ENCODE measurements at regions not wholly inside any gene's neighbourhood (a gene's known extent, or its start where the extent isn't known, plus 50 kb on each side); places are given as distances from the start of the nearest gene placed in this dataset.

GRCh38 chr14:99347561-99347960, 75.6 kb upstream of the BCL11B start:
- H3K27me3 ChIP-seq (ENCODE audit: insufficient read depth, poor library complexity, severe bottlenecking) = no peaks in the 10 kb centered on the region
- no peak for TF ChIP-seq CTCF (IDR thresholded peaks at IDR 0.05; ENCODE audit: poor library complexity, severe bottlenecking)

GRCh38 chr14:99346470-99347080, 74.6 kb upstream of the BCL11B start:
- H3K27me3 ChIP-seq (ENCODE audit: insufficient read depth, poor library complexity, severe bottlenecking) = no peaks in the 10 kb centered on the region
- DNase-seq (ENCODE audit: low spot score) = peak; percentile 50
- TF ChIP-seq CTCF (IDR thresholded peaks at IDR 0.05; ENCODE audit: poor library complexity, severe bottlenecking) = no peak
- H3K9me3 ChIP-seq (ENCODE audit: severe bottlenecking) = no peaks in the 10 kb centered on the region
- no peak overlapping the region for H3K27ac ChIP-seq (ENCODE audit: poor library complexity, severe bottlenecking)
- no peaks in the 10 kb centered on the region for H3K36me3 ChIP-seq (ENCODE audit: low read depth)
- ATAC-seq (ENCODE audit: low read depth) = no peak
- H3K4me3 ChIP-seq (ENCODE audit: severe bottlenecking) = no peak overlapping the region
- no peaks in the 10 kb centered on the region for H3K4me1 ChIP-seq (ENCODE audit: insufficient read depth, poor library complexity, severe bottlenecking)

More at GRCh38 chr14:99347561-99347960, 75.6 kb upstream of the BCL11B start:
- H3K4me3 ChIP-seq (ENCODE audit: severe bottlenecking) = no peak overlapping the region
- H3K36me3 ChIP-seq (ENCODE audit: low read depth) = no peaks in the 10 kb centered on the region
- ATAC-seq (ENCODE audit: low read depth) (no peak), DNase-seq (ENCODE audit: low spot score) (peak; percentile 61)
- no peaks in the 10 kb centered on the region for H3K9me3 ChIP-seq (ENCODE audit: severe bottlenecking)
- H3K4me1 ChIP-seq (ENCODE audit: insufficient read depth, poor library complexity, severe bottlenecking) = no peaks in the 10 kb centered on the region
- no peak overlapping the region for H3K27ac ChIP-seq (ENCODE audit: poor library complexity, severe bottlenecking)

- no peaks in the 10 kb centered on the region for H3K36me3 ChIP-seq (ENCODE audit: low read depth)
- H3K27ac ChIP-seq (ENCODE audit: poor library complexity, severe bottlenecking) = no peak overlapping the region
- no peak for TF ChIP-seq CTCF (IDR thresholded peaks at IDR 0.05; ENCODE audit: poor library complexity, severe bottlenecking)
- ATAC-seq (ENCODE audit: low read depth) (no peak), DNase-seq (ENCODE audit: low spot score) (no peak)
- H3K9me3 ChIP-seq (ENCODE audit: severe bottlenecking) = no peaks in the 10 kb centered on the region
- no peak overlapping the region for H3K4me3 ChIP-seq (ENCODE audit: severe bottlenecking)
- H3K4me1 ChIP-seq (ENCODE audit: insufficient read depth, poor library complexity, severe bottlenecking) = no peaks in the 10 kb centered on the region
- H3K27me3 ChIP-seq (ENCODE audit: insufficient read depth, poor library complexity, severe bottlenecking) = no peaks in the 10 kb centered on the region
Measured at GRCh38 chr14:99345472-99345871, 73.5 kb upstream of the BCL11B start.

- no peak for DNase-seq (ENCODE audit: low spot score)
- Histone ChIP-seq H3K4me1 (ENCODE audit: insufficient read depth, poor library complexity, severe bottlenecking) (no peaks in the 10 kb centered on the region), H3K9me3 (ENCODE audit: severe bottlenecking) (peaks cover 3% of the 10 kb centered on the region), H3K36me3 (ENCODE audit: low read depth) (no peaks in the 10 kb centered on the region), H3K4me3 (ENCODE audit: severe bottlenecking) (no peak overlapping the region), H3K27me3 (ENCODE audit: insufficient read depth, poor library complexity, severe bottlenecking) (peaks cover 3% of the 10 kb centered on the region), H3K27ac (ENCODE audit: poor library complexity, severe bottlenecking) (no peak overlapping the region)
- ATAC-seq (ENCODE audit: low read depth) = no peak
- TF ChIP-seq CTCF (IDR thresholded peaks at IDR 0.05; ENCODE audit: poor library complexity, severe bottlenecking) = no peak
Measured at GRCh38 chr14:99344051-99344758, 72.2 kb upstream of the BCL11B start.

- H3K4me3 ChIP-seq (ENCODE audit: severe bottlenecking) = no peak overlapping the region
- H3K36me3 ChIP-seq (ENCODE audit: low read depth) = no peaks in the 10 kb centered on the region
- ATAC-seq (ENCODE audit: low read depth) (no peak), DNase-seq (ENCODE audit: low spot score) (no peak)
- no peak for TF ChIP-seq CTCF (IDR thresholded peaks at IDR 0.05; ENCODE audit: poor library complexity, severe bottlenecking)
- H3K4me1 ChIP-seq (ENCODE audit: insufficient read depth, poor library complexity, severe bottlenecking) = no peaks in the 10 kb centered on the region
- H3K27ac ChIP-seq (ENCODE audit: poor library complexity, severe bottlenecking) = no peak overlapping the region
- peaks cover 16% of the 10 kb centered on the region for H3K27me3 ChIP-seq (ENCODE audit: insufficient read depth, poor library complexity, severe bottlenecking)
- peaks cover 3% of the 10 kb centered on the region for H3K9me3 ChIP-seq (ENCODE audit: severe bottlenecking)
Measured at GRCh38 chr14:99342906-99343305, 70.9 kb upstream of the BCL11B start.
